ENCODE measurements at regions not wholly inside any gene's neighbourhood (a gene's known extent, or its start where the extent isn't known, plus 50 kb on each side); places are given as distances from the start of the nearest gene placed in this dataset.

DNA sequence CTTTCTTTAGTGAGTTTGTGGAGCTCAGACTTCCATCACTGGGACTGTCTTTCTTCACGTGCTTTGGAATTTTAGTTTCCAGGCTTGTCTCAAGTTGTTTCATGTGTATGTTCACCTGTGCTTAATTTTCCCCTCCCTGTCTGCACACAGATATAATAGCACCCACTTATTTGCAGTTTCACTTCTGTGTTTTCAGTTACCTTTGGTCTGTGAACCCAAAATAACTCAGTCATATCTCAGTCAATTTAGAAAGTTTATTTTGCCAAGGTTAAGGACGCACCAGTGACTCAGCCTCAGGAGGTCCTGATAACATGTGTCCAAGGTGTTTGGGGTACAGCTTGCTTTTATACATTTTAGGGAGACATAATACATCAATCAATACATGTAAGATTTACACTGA is 330.4 kb downstream of the ICE1 start:
- TF ChIP-seq, protein P1, sequence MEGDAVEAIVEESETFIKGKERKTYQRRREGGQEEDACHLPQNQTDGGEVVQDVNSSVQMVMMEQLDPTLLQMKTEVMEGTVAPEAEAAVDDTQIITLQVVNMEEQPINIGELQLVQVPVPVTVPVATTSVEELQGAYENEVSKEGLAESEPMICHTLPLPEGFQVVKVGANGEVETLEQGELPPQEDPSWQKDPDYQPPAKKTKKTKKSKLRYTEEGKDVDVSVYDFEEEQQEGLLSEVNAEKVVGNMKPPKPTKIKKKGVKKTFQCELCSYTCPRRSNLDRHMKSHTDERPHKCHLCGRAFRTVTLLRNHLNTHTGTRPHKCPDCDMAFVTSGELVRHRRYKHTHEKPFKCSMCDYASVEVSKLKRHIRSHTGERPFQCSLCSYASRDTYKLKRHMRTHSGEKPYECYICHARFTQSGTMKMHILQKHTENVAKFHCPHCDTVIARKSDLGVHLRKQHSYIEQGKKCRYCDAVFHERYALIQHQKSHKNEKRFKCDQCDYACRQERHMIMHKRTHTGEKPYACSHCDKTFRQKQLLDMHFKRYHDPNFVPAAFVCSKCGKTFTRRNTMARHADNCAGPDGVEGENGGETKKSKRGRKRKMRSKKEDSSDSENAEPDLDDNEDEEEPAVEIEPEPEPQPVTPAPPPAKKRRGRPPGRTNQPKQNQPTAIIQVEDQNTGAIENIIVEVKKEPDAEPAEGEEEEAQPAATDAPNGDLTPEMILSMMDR (IDR thresholded peaks at IDR 0.05; ENCODE audit: control extremely low read depth in 1 of 3, insufficient read depth in 1 of 3, low read depth in 1 of 3, low read length in 3 of 3), result no peak
- TF ChIP-seq SIX5 (IDR thresholded peaks at IDR 0.05; ENCODE audit: low read depth, low read length) (no peak), ZNF274 (IDR thresholded peaks at IDR 0.05; ENCODE audit: borderline replicate concordance, extremely low read depth, low read length) (no peak), JUND (IDR thresholded peaks at IDR 0.05; ENCODE audit: low read length) (no peak), HDAC6 (IDR thresholded peaks at IDR 0.05; ENCODE audit: low read depth, low read length) (no peak), POLR2AphosphoS5 (IDR thresholded peaks at IDR 0.05; ENCODE audit: low read depth, low read length) (no peak), EP300 (IDR thresholded peaks at IDR 0.05; ENCODE audit: borderline replicate concordance in 1 of 2, low read depth in 2 of 2, low read length in 2 of 2) (no peak)
- TF ChIP-seq, protein P2, sequence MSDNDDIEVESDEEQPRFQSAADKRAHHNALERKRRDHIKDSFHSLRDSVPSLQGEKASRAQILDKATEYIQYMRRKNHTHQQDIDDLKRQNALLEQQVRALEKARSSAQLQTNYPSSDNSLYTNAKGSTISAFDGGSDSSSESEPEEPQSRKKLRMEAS (IDR thresholded peaks at IDR 0.05), result no peak
- TF ChIP-seq, protein P3, sequence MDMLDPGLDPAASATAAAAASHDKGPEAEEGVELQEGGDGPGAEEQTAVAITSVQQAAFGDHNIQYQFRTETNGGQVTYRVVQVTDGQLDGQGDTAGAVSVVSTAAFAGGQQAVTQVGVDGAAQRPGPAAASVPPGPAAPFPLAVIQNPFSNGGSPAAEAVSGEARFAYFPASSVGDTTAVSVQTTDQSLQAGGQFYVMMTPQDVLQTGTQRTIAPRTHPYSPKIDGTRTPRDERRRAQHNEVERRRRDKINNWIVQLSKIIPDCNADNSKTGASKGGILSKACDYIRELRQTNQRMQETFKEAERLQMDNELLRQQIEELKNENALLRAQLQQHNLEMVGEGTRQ (IDR thresholded peaks at IDR 0.05; ENCODE audit: low read length), result no peak
- TF ChIP-seq, protein P4, sequence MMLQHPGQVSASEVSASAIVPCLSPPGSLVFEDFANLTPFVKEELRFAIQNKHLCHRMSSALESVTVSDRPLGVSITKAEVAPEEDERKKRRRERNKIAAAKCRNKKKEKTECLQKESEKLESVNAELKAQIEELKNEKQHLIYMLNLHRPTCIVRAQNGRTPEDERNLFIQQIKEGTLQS (IDR thresholded peaks at IDR 0.05; ENCODE audit: insufficient read depth, low read depth, low read length), result no peak

All from H1 (cell line).